OCI-LY1 (cell line): ENCODE measurements at regions not wholly inside any gene's neighbourhood (a gene's known extent, or its start where the extent isn't known, plus 50 kb on each side); places are given as distances from the start of the nearest gene placed in this dataset.

Experiments
- H2AFZ ChIP-seq: fragments of 200-600 bp; sonication (generic), shearing (Covaris generic); 2 replicates; pipeline ENCODE4 v1.6.0; 2014; ENCODE audit warnings: antibody characterized with exemption, mild to moderate bottlenecking, low read length
- H3F3A ChIP-seq: fragments of 200-600 bp; sonication (generic), shearing (Covaris generic); 2 replicates; pipeline ENCODE4 v1.6.0; 2014; ENCODE audit warnings: mild to moderate bottlenecking, antibody characterized with exemption, low read length, moderate library complexity; ENCODE audit not compliant: insufficient read depth
- H3K27ac ChIP-seq: fragments of 200-600 bp; sonication (generic); 2 replicates; pipeline ENCODE4 v1.5.1; 2014; ENCODE audit warnings: low read length, mixed run types, mild to moderate bottlenecking, low read depth; ENCODE audit not compliant: poor library complexity, severe bottlenecking
- H3K27me3 ChIP-seq: fragments of 200-600 bp; sonication (generic); 2 replicates; pipeline ENCODE4 v1.6.0; 2014; ENCODE audit warnings: antibody characterized with exemption, mild to moderate bottlenecking, low read length, moderate library complexity; ENCODE audit not compliant: insufficient read depth
- H3K36me3 ChIP-seq: fragments of 200-600 bp; sonication (generic); 2 replicates; pipeline ENCODE4 v1.6.1; 2014; ENCODE audit warnings: mild to moderate bottlenecking, antibody characterized with exemption, low read length, moderate library complexity, mixed read lengths; ENCODE audit not compliant: insufficient read depth
- H3K4me1 ChIP-seq: fragments of 200-600 bp; sonication (generic); 2 replicates; pipeline ENCODE4 v1.5.1; 2014; ENCODE audit warnings: mild to moderate bottlenecking, low read length, moderate library complexity; ENCODE audit not compliant: insufficient read depth, severe bottlenecking
- H3K4me2 ChIP-seq: fragments of 200-600 bp; sonication (generic), shearing (Covaris generic); 2 replicates; pipeline ENCODE4 v1.6.1; 2014; ENCODE audit warnings: low read length
- H3K4me3 ChIP-seq: fragments of 200-600 bp; sonication (generic); 2 replicates; pipeline ENCODE4 v1.5.1; 2014; ENCODE audit warnings: low read length, low read depth, mild to moderate bottlenecking, mixed read lengths; ENCODE audit not compliant: poor library complexity, severe bottlenecking
- H3K79me2 ChIP-seq: fragments of 200-600 bp; shearing (Covaris generic); 2 replicates; pipeline ENCODE4 v1.6.1; 2016; ENCODE audit warnings: mixed run types, low read length, mixed read lengths; ENCODE audit not compliant: insufficient read depth
- H3K9ac ChIP-seq: fragments of 200-600 bp; sonication (generic), shearing (Covaris generic); 2 replicates; pipeline ENCODE4 v1.6.1; 2014; ENCODE audit warnings: mild to moderate bottlenecking, low read length, mixed read lengths
- H3K9me2 ChIP-seq: fragments of 200-600 bp; sonication (generic), shearing (Covaris generic); 2 replicates; pipeline ENCODE4 v1.6.1; 2014; ENCODE audit warnings: low read depth, mild to moderate bottlenecking, low read length, mixed read lengths
- H3K9me3 ChIP-seq: fragments of 200-600 bp; shearing (Covaris generic); 2 replicates; pipeline ENCODE4 v1.6.1; 2014; ENCODE audit warnings: low read length, mixed read lengths
- H4K20me1 ChIP-seq: fragments of 200-600 bp; sonication (generic), shearing (Covaris generic); 2 replicates; pipeline ENCODE4 v1.6.0; 2016; ENCODE audit warnings: mild to moderate bottlenecking, low read length; ENCODE audit not compliant: insufficient read depth
- CTCF ChIP-seq: fragments of 200-600 bp; sonication (generic), shearing (Covaris generic); IDR thresholded peaks from 2 replicates; pipeline ENCODE4 v1.5.1; 2017; ENCODE audit warnings: mild to moderate bottlenecking, antibody characterized with exemption, low read length, moderate library complexity, mixed read lengths
- EZH2 ChIP-seq: fragments of 200-600 bp; sonication (generic), shearing (Covaris generic); IDR thresholded peaks from 2 replicates; pipeline ENCODE4 v1.8.0; 2017; ENCODE audit warnings: borderline replicate concordance, mixed run types, mild to moderate bottlenecking, antibody characterized with exemption, low read length, moderate library complexity, mixed read lengths

GRCh38 chr22:44604455-44604854, 97.5 kb upstream of the PRR5 start:
- H2AFZ ChIP-seq = no peak overlapping the region
- H3K4me3 ChIP-seq = no peak overlapping the region
- H3K9me2 ChIP-seq = no peaks in the 10 kb centered on the region
- no peaks in the 10 kb centered on the region for H3F3A ChIP-seq
- H3K27ac ChIP-seq = no peak overlapping the region
- no peaks in the 10 kb centered on the region for H3K9me3 ChIP-seq
- H3K4me2 ChIP-seq = no peak overlapping the region
- no peaks in the 10 kb centered on the region for H4K20me1 ChIP-seq
- no peaks in the 10 kb centered on the region for H3K4me1 ChIP-seq
- H3K79me2 ChIP-seq = no peaks in the 10 kb centered on the region
- no peaks in the 10 kb centered on the region for H3K36me3 ChIP-seq
- no peak overlapping the region for H3K9ac ChIP-seq
- no peaks in the 10 kb centered on the region for H3K27me3 ChIP-seq
- TF ChIP-seq CTCF = no peak
- TF ChIP-seq EZH2 = no peak

GRCh38 chr22:44603767-44604166, 98.2 kb upstream of the PRR5 start:
- H3K27me3 ChIP-seq = no peaks in the 10 kb centered on the region
- no peak overlapping the region for H3K9ac ChIP-seq
- H3K79me2 ChIP-seq = no peaks in the 10 kb centered on the region
- H3K27ac ChIP-seq = no peak overlapping the region
- H3K36me3 ChIP-seq = no peaks in the 10 kb centered on the region
- no peaks in the 10 kb centered on the region for H3K4me1 ChIP-seq
- H3K9me3 ChIP-seq = no peaks in the 10 kb centered on the region
- H4K20me1 ChIP-seq = no peaks in the 10 kb centered on the region
- no peaks in the 10 kb centered on the region for H3F3A ChIP-seq
- H3K4me3 ChIP-seq = no peak overlapping the region
- TF ChIP-seq EZH2 = no peak
- TF ChIP-seq CTCF = no peak
- no peak overlapping the region for H2AFZ ChIP-seq
- H3K9me2 ChIP-seq = no peaks in the 10 kb centered on the region
- H3K4me2 ChIP-seq = no peak overlapping the region

- Histone ChIP-seq H3K27ac (no peak overlapping the region), H3K9me3 (no peaks in the 10 kb centered on the region), H3K79me2 (no peaks in the 10 kb centered on the region), H2AFZ (no peak overlapping the region), H3K27me3 (no peaks in the 10 kb centered on the region), H3K4me2 (no peak overlapping the region), H3K9ac (no peak overlapping the region), H3K36me3 (no peaks in the 10 kb centered on the region), H4K20me1 (no peaks in the 10 kb centered on the region), H3K4me3 (no peak overlapping the region), H3K4me1 (no peaks in the 10 kb centered on the region), H3K9me2 (no peaks in the 10 kb centered on the region), H3F3A (no peaks in the 10 kb centered on the region)
- no peak for TF ChIP-seq EZH2
Observed at GRCh38 chr22:44601725-44602124, 100.3 kb upstream of the PRR5 start.

GRCh38 chr22:44601189-44601588, 100.8 kb upstream of the PRR5 start:
- Histone ChIP-seq H2AFZ (no peak overlapping the region), H3K27ac (no peak overlapping the region), H4K20me1 (no peaks in the 10 kb centered on the region), H3K9me3 (no peaks in the 10 kb centered on the region), H3K9ac (no peak overlapping the region), H3K4me3 (no peak overlapping the region), H3K9me2 (no peaks in the 10 kb centered on the region), H3K4me2 (no peak overlapping the region), H3F3A (no peaks in the 10 kb centered on the region), H3K27me3 (no peaks in the 10 kb centered on the region), H3K79me2 (no peaks in the 10 kb centered on the region), H3K36me3 (no peaks in the 10 kb centered on the region), H3K4me1 (no peaks in the 10 kb centered on the region)
- TF ChIP-seq CTCF (no peak), EZH2 (no peak)
